HG03442 (cell line): ENCODE measurements at regions not wholly inside any gene's neighbourhood (a gene's known extent, or its start where the extent isn't known, plus 50 kb on each side); places are given as distances from the start of the nearest gene placed in this dataset.
A peak's percentile ranks its signal among the peaks of the same experiment; 100 is the strongest.

Experiments
- ATAC-seq: cut with Tn5 transposase; IDR thresholded peaks from one replicate; pipeline ENCODE4 v1.9.1; 2021; ENCODE audit warnings: mild to moderate bottlenecking, moderate library complexity; ENCODE audit not compliant: unreplicated experiment

GRCh38 chr11:15483205-15483604 is 368.5 kb downstream of the INSC start:
- ATAC-seq: peak; percentile 81

- no peak for ATAC-seq
Observed at GRCh38 chr11:15484398-15484797, 369.7 kb downstream of the INSC start.

- ATAC-seq: no peak
Observed at GRCh38 chr11:15485432-15485831, 370.7 kb downstream of the INSC start.

- ATAC-seq: no peak
Observed at GRCh38 chr11:15489281-15489680, 374.6 kb downstream of the INSC start.

- ATAC-seq: no peak
Observed at GRCh38 chr11:15490535-15490934, 375.8 kb downstream of the INSC start.

- no peak for ATAC-seq
Observed at GRCh38 chr11:15493066-15493465, 378.3 kb downstream of the INSC start.

GRCh38 chr11:15493921-15494620 is 379.3 kb downstream of the INSC start:
- no peak for ATAC-seq

- no peak for ATAC-seq
Observed at GRCh38 chr11:15494740-15495139, 380.0 kb downstream of the INSC start.

GRCh38 chr11:15495462-15495861 is 380.7 kb downstream of the INSC start:
- ATAC-seq: no peak

GRCh38 chr11:15497366-15497765 is 382.6 kb downstream of the INSC start:
- no peak for ATAC-seq

GRCh38 chr11:15499674-15500073 is 385.0 kb downstream of the INSC start:
- ATAC-seq: no peak

- no peak for ATAC-seq
Observed at GRCh38 chr11:15500643-15501042, 385.9 kb downstream of the INSC start.

- ATAC-seq: no peak
Observed at GRCh38 chr11:15501566-15501965, 386.8 kb downstream of the INSC start.

GRCh38 chr11:15505155-15505554 is 390.4 kb downstream of the INSC start:
- ATAC-seq: no peak

GRCh38 chr11:15507592-15507991 is 392.9 kb downstream of the INSC start:
- no peak for ATAC-seq

- no peak for ATAC-seq
Observed at GRCh38 chr11:15509082-15509481, 394.4 kb downstream of the INSC start.

- ATAC-seq: peak; percentile 77
Observed at GRCh38 chr11:15519124-15519791, 404.5 kb downstream of the INSC start.

GRCh38 chr11:15519911-15520310 is 405.2 kb downstream of the INSC start:
- ATAC-seq: no peak

GRCh38 chr11:15523543-15523942 is 408.8 kb downstream of the INSC start:
- ATAC-seq: no peak

GRCh38 chr11:15525582-15525981 is 410.9 kb downstream of the INSC start:
- no peak for ATAC-seq

- ATAC-seq: no peak
Observed at GRCh38 chr11:15526032-15526431, 411.3 kb downstream of the INSC start.

GRCh38 chr11:15526859-15527450 is 412.2 kb downstream of the INSC start:
- ATAC-seq: no peak
